PC-9 (cell line): ENCODE measurements at regions not wholly inside any gene's neighbourhood (a gene's known extent, or its start where the extent isn't known, plus 50 kb on each side); places are given as distances from the start of the nearest gene placed in this dataset.

Experiments used
- BruUV-seq: library from RNA; stranded (reverse); fragments of 400-500 nt; replicated peaks from 2 replicates; lab custom pipeline; 2021; lab: Mats Ljungman, UMichigan
- CTCF ChIA-PET: fragments of 300-600 bp; sonication (Branson Sonifier 250); formaldehyde crosslinking; loops from one replicate; lab custom pipeline; 2022; ENCODE audit warnings: antibody characterized with exemption; lab: Charles Lee
- POLR2A ChIA-PET: fragments of 300-600 bp; sonication (Branson Sonifier 250); formaldehyde crosslinking; loops from one replicate; lab custom pipeline; 2022; ENCODE audit warnings: antibody characterized with exemption; ENCODE audit not compliant: unreplicated experiment; lab: Charles Lee
- DNase-seq, 2 experiments: peaks; one replicate each; pipeline versions ENCODE4 v3.0.0 to v3.0.0-alpha.2; 2015 to 2022; ENCODE audit warnings: mixed read lengths in 1 of 2
- H2AFZ ChIP-seq: fragments of 200-600 bp; sonication (generic); 2 replicates; pipeline ENCODE4 v1.8.1; 2017; ENCODE audit warnings: antibody characterized with exemption
- H3F3A ChIP-seq: fragments of 200-600 bp; sonication (generic); 2 replicates; pipeline ENCODE4 v1.8.1; 2017; ENCODE audit warnings: antibody characterized with exemption, mild to moderate bottlenecking, low read depth; ENCODE audit not compliant: insufficient read depth
- H3K27ac ChIP-seq: fragments of 200-600 bp; sonication (generic); 2 replicates; pipeline ENCODE4 v1.6.1; 2016; ENCODE audit warnings: mixed run types
- H3K27me3 ChIP-seq: fragments of 200-600 bp; sonication (generic); 2 replicates; pipeline ENCODE4 v1.6.1; 2016; ENCODE audit warnings: low read depth, mixed run types; ENCODE audit not compliant: insufficient read depth
- H3K36me3 ChIP-seq: fragments of 200-600 bp; sonication (generic); 2 replicates; pipeline ENCODE4 v1.6.1; 2016; ENCODE audit warnings: low read depth, mixed run types
- H3K4me1 ChIP-seq: fragments of 200-600 bp; sonication (generic); replicated peaks from 2 replicates; pipeline ENCODE4 v1.6.1; 2016; ENCODE audit warnings: mixed run types; ENCODE audit not compliant: insufficient read depth
- H3K4me2 ChIP-seq: fragments of 200-600 bp; sonication (generic); 2 replicates; pipeline ENCODE4 v1.6.1; 2017; ENCODE audit warnings: mixed run types
- H3K4me3 ChIP-seq: fragments of 200-600 bp; sonication (generic); 2 replicates; pipeline ENCODE4 v1.6.1; 2016; ENCODE audit warnings: mixed run types
- H3K79me2 ChIP-seq: fragments of 200-600 bp; sonication (generic); 2 replicates; pipeline ENCODE4 v1.6.1; 2017; ENCODE audit warnings: low read depth, mixed run types
- H3K9me2 ChIP-seq: fragments of 200-600 bp; sonication (generic); 2 replicates; pipeline ENCODE4 v1.8.1; 2017; ENCODE audit warnings: mild to moderate bottlenecking; ENCODE audit not compliant: insufficient read depth
- H3K9me3 ChIP-seq: fragments of 200-600 bp; sonication (generic); 2 replicates; pipeline ENCODE4 v1.8.1; 2016; ENCODE audit warnings: low read depth; ENCODE audit not compliant: insufficient read depth
- H4K20me1 ChIP-seq: fragments of 200-600 bp; sonication (generic); 2 replicates; pipeline ENCODE4 v1.8.1; 2017; ENCODE audit not compliant: insufficient read depth
- EZH2 ChIP-seq: fragments of 200-600 bp; sonication (generic); IDR thresholded peaks from 2 replicates; pipeline ENCODE4 v1.8.0; 2017; ENCODE audit warnings: antibody characterized with exemption, low read depth
- intact Hi-C: fragments of 100-400 bp; cut with micrococcal nuclease; formaldehyde crosslinking; loops from one replicate; pipeline ENCODE4 v1.10.0; 2022; ENCODE audit not compliant: unreplicated experiment
- TF ChIP-seq, protein P1 (sequence below): fragments of 200-600 bp; sonication (generic); conservative IDR thresholded peaks from 2 replicates; pipeline ENCODE4 v1.6.1; 2017; ENCODE audit warnings: mixed run types, antibody characterized with exemption, mild to moderate bottlenecking, moderate library complexity

DNA sequence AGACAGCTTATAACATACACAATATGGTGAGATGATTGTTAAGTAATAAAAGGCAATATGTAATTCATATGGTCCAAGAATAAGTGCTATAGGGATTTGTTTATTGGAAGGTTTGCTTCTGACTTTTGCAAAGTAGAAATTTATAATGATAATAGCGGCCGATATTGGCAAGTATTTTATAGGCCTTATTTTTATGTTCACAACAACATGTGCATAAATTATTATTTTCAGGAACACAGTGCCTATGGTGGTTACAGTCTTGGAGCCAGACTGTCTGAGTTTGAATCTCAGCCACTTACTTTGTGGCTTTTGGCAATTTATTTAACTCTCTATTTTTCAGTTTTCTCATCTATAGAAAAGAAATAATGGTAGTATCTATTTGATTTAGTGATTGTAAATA, 607.5 kb downstream of the USP25 start:
- CTCF ChIA-PET, result no interaction called here
- DNase-seq, result no peak
- Histone ChIP-seq H3K27me3 (no peaks in the 10 kb centered on the region), H3K9me2 (no peaks in the 10 kb centered on the region), H3K4me3 (no peak overlapping the region), H3F3A (no peaks in the 10 kb centered on the region), H3K79me2 (no peaks in the 10 kb centered on the region), H3K36me3 (no peaks in the 10 kb centered on the region), H3K9me3 (no peaks in the 10 kb centered on the region), H3K27ac (no peak overlapping the region), H3K4me1 (no peaks in the 10 kb centered on the region), H4K20me1 (no peaks in the 10 kb centered on the region), H2AFZ (no peak overlapping the region), H3K4me2 (no peak overlapping the region)
- no TSS peak for BruUV-seq
- intact Hi-C loops, result no loop called here
- TF ChIP-seq EZH2, result no peak
- TF ChIP-seq, protein P1, sequence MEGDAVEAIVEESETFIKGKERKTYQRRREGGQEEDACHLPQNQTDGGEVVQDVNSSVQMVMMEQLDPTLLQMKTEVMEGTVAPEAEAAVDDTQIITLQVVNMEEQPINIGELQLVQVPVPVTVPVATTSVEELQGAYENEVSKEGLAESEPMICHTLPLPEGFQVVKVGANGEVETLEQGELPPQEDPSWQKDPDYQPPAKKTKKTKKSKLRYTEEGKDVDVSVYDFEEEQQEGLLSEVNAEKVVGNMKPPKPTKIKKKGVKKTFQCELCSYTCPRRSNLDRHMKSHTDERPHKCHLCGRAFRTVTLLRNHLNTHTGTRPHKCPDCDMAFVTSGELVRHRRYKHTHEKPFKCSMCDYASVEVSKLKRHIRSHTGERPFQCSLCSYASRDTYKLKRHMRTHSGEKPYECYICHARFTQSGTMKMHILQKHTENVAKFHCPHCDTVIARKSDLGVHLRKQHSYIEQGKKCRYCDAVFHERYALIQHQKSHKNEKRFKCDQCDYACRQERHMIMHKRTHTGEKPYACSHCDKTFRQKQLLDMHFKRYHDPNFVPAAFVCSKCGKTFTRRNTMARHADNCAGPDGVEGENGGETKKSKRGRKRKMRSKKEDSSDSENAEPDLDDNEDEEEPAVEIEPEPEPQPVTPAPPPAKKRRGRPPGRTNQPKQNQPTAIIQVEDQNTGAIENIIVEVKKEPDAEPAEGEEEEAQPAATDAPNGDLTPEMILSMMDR, result no peak
- POLR2A ChIA-PET, result no interaction called here

DNA sequence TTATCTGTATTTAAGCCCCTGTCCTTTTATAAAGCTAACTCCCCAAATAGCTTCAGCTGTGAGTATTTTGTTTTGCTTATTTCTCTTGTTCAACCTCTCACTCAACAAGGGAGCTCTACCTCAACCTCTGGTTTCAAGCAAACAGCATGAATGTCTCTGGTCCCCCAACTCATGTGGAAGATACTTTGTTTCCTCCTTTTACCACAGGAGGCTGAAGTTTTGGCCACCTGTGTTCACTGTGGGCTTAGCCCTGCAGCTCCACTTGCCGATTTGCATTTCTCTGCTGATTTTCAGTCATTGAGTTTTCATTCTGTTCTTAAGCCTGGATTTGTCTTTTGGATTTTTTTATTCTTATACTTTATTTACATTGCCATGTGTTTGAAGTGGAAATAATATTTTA, 613.1 kb downstream of the USP25 start:
- Histone ChIP-seq H3K9me3 (no peaks in the 10 kb centered on the region), H2AFZ (no peak overlapping the region; the same call in 1 of the 2 replicates), H3K27ac (no peak overlapping the region), H4K20me1 (no peaks in the 10 kb centered on the region), H3K79me2 (no peaks in the 10 kb centered on the region), H3K9me2 (no peaks in the 10 kb centered on the region), H3K27me3 (no peaks in the 10 kb centered on the region), H3F3A (no peaks in the 10 kb centered on the region), H3K4me1 (no peaks in the 10 kb centered on the region), H3K36me3 (no peaks in the 10 kb centered on the region), H3K4me2 (no peak overlapping the region), H3K4me3 (no peak overlapping the region)
- no TSS peak for BruUV-seq
- intact Hi-C loops, result no loop called here
- CTCF ChIA-PET, result no interaction called here
- DNase-seq, result no peak
- TF ChIP-seq, protein P1, result no peak
- no peak for TF ChIP-seq EZH2
- POLR2A ChIA-PET, result no interaction called here

DNA sequence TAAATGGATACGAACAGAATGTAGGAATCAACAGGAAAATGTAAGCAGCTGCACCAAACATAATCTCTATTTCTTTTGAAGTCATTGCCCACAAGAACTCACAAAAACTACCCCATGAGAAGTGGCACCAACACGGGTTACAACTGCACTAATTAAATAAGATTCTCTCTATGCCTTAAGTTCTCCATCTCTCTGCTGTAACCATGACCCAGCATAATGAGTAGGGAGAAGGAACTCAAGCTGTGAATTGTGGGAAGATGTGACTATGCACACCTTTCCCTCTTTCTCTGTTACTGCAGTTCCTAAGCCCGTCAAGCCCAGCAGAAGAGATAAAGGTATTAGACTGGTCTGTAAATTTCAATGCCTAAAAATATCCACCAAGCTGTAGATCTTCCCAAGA, 614.0 kb downstream of the USP25 start:
- no TSS peak for BruUV-seq
- no peaks in the 10 kb centered on the region for H3F3A ChIP-seq
- H3K27me3 ChIP-seq, result no peaks in the 10 kb centered on the region
- no peaks in the 10 kb centered on the region for H3K9me2 ChIP-seq
- CTCF ChIA-PET, result no interaction called here
- intact Hi-C loops, result no loop called here
- no peak overlapping the region for H2AFZ ChIP-seq
- H3K4me2 ChIP-seq, result no peak overlapping the region
- POLR2A ChIA-PET, result no interaction called here
- H3K79me2 ChIP-seq, result no peaks in the 10 kb centered on the region
- H3K36me3 ChIP-seq, result no peaks in the 10 kb centered on the region
- H4K20me1 ChIP-seq, result no peaks in the 10 kb centered on the region
- TF ChIP-seq, protein P1, result no peak
- no peak for TF ChIP-seq EZH2
- no peaks in the 10 kb centered on the region for H3K4me1 ChIP-seq
- no peak overlapping the region for H3K4me3 ChIP-seq
- no peaks in the 10 kb centered on the region for H3K9me3 ChIP-seq
- no peak for DNase-seq
- H3K27ac ChIP-seq, result no peak overlapping the region
